Activated CD8-positive, alpha-beta T cell treated with anti-CD3 and anti-CD28 coated beads for 36 hours (primary cell): ENCODE measurements at regions not wholly inside any gene's neighbourhood (a gene's known extent, or its start where the extent isn't known, plus 50 kb on each side); places are given as distances from the start of the nearest gene placed in this dataset.

Source experiments
- ATAC-seq: fragments of 200-7000 bp; cut with Tn5 transposase; one replicate; pipeline ENCODE4 v1.10.0; 2021; ENCODE audit warnings: mild to moderate bottlenecking, moderate library complexity
- CTCF ChIA-PET: fragments of 350-600 bp; sonication (Branson Sonifier 250); formaldehyde crosslinking; loops from one replicate; lab custom pipeline; 2021; ENCODE audit warnings: antibody characterized with exemption; lab: Charles Lee
- POLR2A ChIA-PET: fragments of 350-600 bp; sonication (Branson Sonifier 250); formaldehyde crosslinking; loops from one replicate; lab custom pipeline; 2021; ENCODE audit warnings: antibody characterized with exemption; lab: Charles Lee
- DNase-seq: peaks from one replicate; pipeline ENCODE4 v3.0.0-alpha.2; 2020
- H3K27ac Mint-ChIP-seq: one replicate; pipeline ENCODE4 v1.8.0; 2021; ENCODE audit warnings: mild to moderate bottlenecking, mixed read lengths
- H3K27me3 Mint-ChIP-seq: one replicate; pipeline ENCODE4 v1.8.0; 2021; ENCODE audit warnings: mixed read lengths
- H3K36me3 Mint-ChIP-seq: one replicate; pipeline ENCODE4 v1.8.0; 2021; ENCODE audit warnings: low read depth, mixed read lengths
- H3K4me1 Mint-ChIP-seq: one replicate; pipeline ENCODE4 v1.8.0; 2021; ENCODE audit warnings: low read depth, mixed read lengths
- H3K4me3 Mint-ChIP-seq: one replicate; pipeline ENCODE4 v1.8.0; 2021; ENCODE audit warnings: mild to moderate bottlenecking, moderate library complexity, mixed read lengths
- H3K9me3 Mint-ChIP-seq: one replicate; pipeline ENCODE4 v1.8.0; 2021; ENCODE audit warnings: mixed read lengths
- CTCF ChIP-seq: fragments of 200-600 bp; IDR thresholded peaks from one replicate; pipeline ENCODE4 v1.8.0; 2022; ENCODE audit warnings: antibody characterized with exemption, mild to moderate bottlenecking
- intact Hi-C: fragments of 100-400 bp; cut with micrococcal nuclease; formaldehyde crosslinking; loops from one replicate; pipeline ENCODE4 v1.10.0; 2022

- intact Hi-C loops = no loop called here
- Mint-ChIP-seq H3K9me3 (no peaks in the 10 kb centered on the region), H3K27me3 (peaks cover 2% of the 10 kb centered on the region), H3K4me1 (no peaks in the 10 kb centered on the region), H3K4me3 (no peak overlapping the region), H3K36me3 (no peaks in the 10 kb centered on the region), H3K27ac (no peak overlapping the region)
- peak; percentile 68 for TF ChIP-seq CTCF
- ChIA-PET POLR2A (no interaction called here), CTCF (interaction anchor here (0.6 to 1.8 kb wide), 3 partner anchors 510 to 668 kb away, joined by 3 to 4 read pairs (median 3); no protein-coding TSS in a partner anchor)
- peak; percentile 49 for ATAC-seq
- DNase-seq = peak; percentile 58
These were observed 77.6 kb upstream of the CHRM3 start for GRCh38 chr1:239308701-239309333.

GRCh38 chr1:239307886-239308285 is 78.5 kb upstream of the CHRM3 start:
- H3K4me3 Mint-ChIP-seq = no peak overlapping the region
- ChIA-PET POLR2A (no interaction called here), CTCF (interaction anchor here (1.1 to 1.8 kb wide), 2 partner anchors 511 to 590 kb away, joined by 3 to 4 read pairs; no protein-coding TSS in a partner anchor)
- intact Hi-C loops = no loop called here
- no peak overlapping the region for H3K27ac Mint-ChIP-seq
- no peaks in the 10 kb centered on the region for H3K9me3 Mint-ChIP-seq
- no peak for TF ChIP-seq CTCF
- no peaks in the 10 kb centered on the region for H3K4me1 Mint-ChIP-seq
- DNase-seq = no peak
- ATAC-seq = no peak
- no peaks in the 10 kb centered on the region for H3K36me3 Mint-ChIP-seq
- no peaks in the 10 kb centered on the region for H3K27me3 Mint-ChIP-seq

GRCh38 chr1:239306426-239306825 is 79.9 kb upstream of the CHRM3 start:
- Mint-ChIP-seq H3K4me1 (no peaks in the 10 kb centered on the region), H3K27me3 (no peaks in the 10 kb centered on the region), H3K4me3 (no peak overlapping the region), H3K36me3 (no peaks in the 10 kb centered on the region), H3K9me3 (no peaks in the 10 kb centered on the region), H3K27ac (no peak overlapping the region)
- intact Hi-C loops = no loop called here
- no peak for TF ChIP-seq CTCF
- ChIA-PET CTCF (no interaction called here), POLR2A (no interaction called here)
- no peak for ATAC-seq
- DNase-seq = no peak

GRCh38 chr1:239303289-239303688 is 83.1 kb upstream of the CHRM3 start:
- DNase-seq = no peak
- intact Hi-C loops = no loop called here
- H3K4me1 Mint-ChIP-seq = no peaks in the 10 kb centered on the region
- TF ChIP-seq CTCF = no peak
- ChIA-PET POLR2A (no interaction called here), CTCF (interaction anchor here (1.2 kb wide), 1 partner anchor 9 kb away, joined by 3 read pairs; no protein-coding TSS in a partner anchor)
- H3K9me3 Mint-ChIP-seq = no peaks in the 10 kb centered on the region
- no peak for ATAC-seq
- no peak overlapping the region for H3K4me3 Mint-ChIP-seq
- no peaks in the 10 kb centered on the region for H3K36me3 Mint-ChIP-seq
- peaks cover 4% of the 10 kb centered on the region for H3K27me3 Mint-ChIP-seq
- no peak overlapping the region for H3K27ac Mint-ChIP-seq

GRCh38 chr1:239302696-239303095 is 83.7 kb upstream of the CHRM3 start:
- Mint-ChIP-seq H3K4me1 (no peaks in the 10 kb centered on the region), H3K27me3 (peaks cover 4% of the 10 kb centered on the region), H3K27ac (no peak overlapping the region), H3K4me3 (no peak overlapping the region), H3K9me3 (no peaks in the 10 kb centered on the region), H3K36me3 (no peaks in the 10 kb centered on the region)
- DNase-seq (no peak), ATAC-seq (no peak)
- ChIA-PET POLR2A (no interaction called here), CTCF (interaction anchor here (1.2 kb wide), 1 partner anchor 8 kb away, joined by 3 read pairs; no protein-coding TSS in a partner anchor)
- intact Hi-C loops = no loop called here
- no peak for TF ChIP-seq CTCF
